WTC11 (cell line): ENCODE measurements at regions not wholly inside any gene's neighbourhood (a gene's known extent, or its start where the extent isn't known, plus 50 kb on each side); places are given as distances from the start of the nearest gene placed in this dataset.

ENCODE experiments used
- CTCF ChIP-seq: fragments of 200-600 bp; IDR thresholded peaks from 2 replicates; pipeline ENCODE4 v1.8.0; 2022; ENCODE audit warnings: antibody characterized with exemption
- EMX1 ChIP-seq: fragments of 250-450 bp; sonication (Bioruptor Pico); IDR thresholded peaks from 2 replicates; pipeline ENCODE4 v1.8.0; 2021; ENCODE audit warnings: mild to moderate bottlenecking
- MLX ChIP-seq: sonication (generic); formaldehyde crosslinking; IDR thresholded peaks from 2 replicates; pipeline ENCODE4 v1.8.1; 2023; ENCODE audit warnings: mild to moderate bottlenecking, missing genetic modification reagents, moderate library complexity
- SMAD3 ChIP-seq: sonication (generic); formaldehyde crosslinking; IDR thresholded peaks from 2 replicates; pipeline ENCODE4 v1.8.0; 2022; ENCODE audit warnings: missing genetic modification reagents, mild to moderate bottlenecking, borderline replicate concordance
- TCF7 ChIP-seq: sonication (generic); formaldehyde crosslinking; IDR thresholded peaks from 2 replicates; pipeline ENCODE4 v1.8.0; 2022; ENCODE audit warnings: mild to moderate bottlenecking, low read depth, missing genetic modification reagents, moderate library complexity

- TF ChIP-seq MLX (CRISPR knock-in tag), result no peak
- no peak for TF ChIP-seq CTCF
- no peak for TF ChIP-seq SMAD3 (CRISPR knock-in tag)
- TF ChIP-seq EMX1, result no peak
- TF ChIP-seq TCF7, result no peak
Observed at GRCh38 chr4:81550388-81550859, 78.7 kb upstream of the RASGEF1B start.
